HG02571 (cell line): ENCODE measurements at regions not wholly inside any gene's neighbourhood (a gene's known extent, or its start where the extent isn't known, plus 50 kb on each side); places are given as distances from the start of the nearest gene placed in this dataset.

Source experiments
- ATAC-seq: cut with Tn5 transposase; IDR thresholded peaks from one replicate; pipeline ENCODE4 v1.9.1; 2021; ENCODE audit warnings: mild to moderate bottlenecking, moderate library complexity; ENCODE audit not compliant: unreplicated experiment

DNA sequence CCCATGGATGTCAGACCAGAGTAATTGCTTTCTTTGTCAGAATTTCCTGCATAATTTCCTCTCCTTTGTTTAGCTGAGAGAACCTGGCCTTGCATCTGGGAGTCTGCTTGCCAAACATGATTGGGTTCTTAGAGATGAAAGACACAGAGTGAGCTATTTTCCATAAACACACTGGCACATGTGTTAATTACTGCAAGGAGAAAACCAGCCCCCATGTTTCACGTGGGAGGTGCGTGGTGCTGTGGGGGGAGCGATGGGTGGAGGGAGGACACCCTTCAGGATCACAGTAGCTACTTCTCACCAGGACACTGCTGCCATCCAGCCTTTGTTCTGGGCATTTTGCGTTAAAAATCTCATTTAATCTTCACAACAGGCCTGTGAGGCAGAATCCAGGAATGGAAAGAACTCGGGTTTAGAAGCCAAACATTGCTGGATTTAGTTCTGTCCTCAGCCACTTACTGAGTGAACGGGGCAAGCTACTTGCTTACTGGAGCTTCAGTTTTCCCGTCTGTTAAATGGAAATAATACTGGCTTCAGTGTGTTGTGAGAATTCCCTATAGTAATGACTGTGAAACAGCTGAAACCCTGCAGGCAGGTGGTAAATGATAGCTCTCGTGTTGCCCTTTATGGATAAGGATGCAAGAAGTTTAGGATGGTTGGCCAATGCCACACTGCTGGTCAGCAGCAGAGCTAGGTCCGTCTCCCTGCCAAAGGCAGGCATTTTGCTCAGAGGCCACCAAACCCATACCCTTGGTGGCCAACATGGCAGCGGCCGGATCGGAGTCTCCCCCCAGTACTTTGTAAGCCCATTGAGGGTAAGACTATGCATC is 100.1 kb upstream of the ASAP2 start:
- no peak for ATAC-seq

DNA sequence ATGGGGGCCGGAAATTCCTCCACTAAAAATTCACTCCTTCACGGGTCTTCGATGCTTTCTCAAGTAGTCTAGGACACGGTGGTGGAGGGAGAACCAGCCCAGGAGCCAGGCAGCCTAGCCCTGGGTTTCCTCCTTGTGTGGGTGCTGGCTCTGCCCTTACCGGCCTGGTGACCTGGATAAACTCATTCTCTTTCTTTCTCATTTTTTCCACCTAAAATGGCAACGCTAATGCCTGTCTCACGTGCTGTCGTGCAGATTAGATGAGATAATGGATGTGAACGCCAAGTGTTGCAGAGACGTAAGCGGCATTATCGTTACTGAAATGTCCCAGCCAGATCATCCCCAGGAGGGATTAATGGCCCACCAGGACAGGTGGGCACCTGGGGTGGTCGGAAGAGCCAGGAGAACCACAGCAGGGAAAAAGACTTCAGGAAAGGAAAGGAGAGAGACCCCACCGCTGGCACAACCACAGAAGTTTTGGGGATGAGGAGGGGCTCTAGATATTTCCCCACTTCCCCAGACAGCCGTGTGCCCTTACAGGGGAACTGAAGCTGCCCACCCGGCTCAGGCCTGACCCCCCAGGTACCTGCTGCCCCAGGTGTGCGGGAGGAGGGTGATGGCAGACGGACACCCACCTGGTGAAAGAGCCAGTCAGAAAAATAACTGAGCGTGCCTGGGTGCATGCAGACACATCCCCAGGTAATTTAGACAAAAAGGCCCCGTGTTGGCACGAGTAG is 100.8 kb upstream of the ASAP2 start:
- ATAC-seq, result no peak

DNA sequence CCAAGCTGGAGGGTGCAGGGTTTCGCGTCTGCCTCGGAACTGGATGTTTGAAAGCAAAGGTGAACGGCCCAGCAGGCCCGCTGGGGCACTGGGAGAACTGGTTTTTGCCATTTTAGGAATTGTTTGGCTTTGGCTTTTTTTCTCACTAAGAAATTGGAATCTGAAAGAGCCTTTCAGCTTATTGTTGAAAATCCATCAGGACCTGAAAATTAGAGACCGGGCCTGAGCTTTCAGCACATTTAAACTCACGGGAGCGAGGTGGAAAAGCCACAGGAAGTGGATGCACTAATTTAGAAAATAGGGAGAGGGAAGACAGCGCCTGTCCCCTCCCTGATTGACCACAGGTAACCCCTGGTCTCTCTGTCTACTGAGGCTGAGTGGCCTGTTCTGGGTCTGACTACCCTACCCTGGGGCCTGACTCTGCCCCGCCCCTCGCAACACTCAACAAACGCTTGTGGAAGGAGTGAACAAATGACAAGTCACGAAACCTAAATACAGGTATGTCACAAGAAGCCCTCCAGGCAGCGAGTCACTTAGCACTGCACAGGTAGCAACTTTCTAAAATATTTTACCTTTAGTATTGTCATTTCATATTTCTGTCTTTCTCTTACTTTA is 100.3 kb upstream of the MBOAT2 start:
- no peak for ATAC-seq

DNA sequence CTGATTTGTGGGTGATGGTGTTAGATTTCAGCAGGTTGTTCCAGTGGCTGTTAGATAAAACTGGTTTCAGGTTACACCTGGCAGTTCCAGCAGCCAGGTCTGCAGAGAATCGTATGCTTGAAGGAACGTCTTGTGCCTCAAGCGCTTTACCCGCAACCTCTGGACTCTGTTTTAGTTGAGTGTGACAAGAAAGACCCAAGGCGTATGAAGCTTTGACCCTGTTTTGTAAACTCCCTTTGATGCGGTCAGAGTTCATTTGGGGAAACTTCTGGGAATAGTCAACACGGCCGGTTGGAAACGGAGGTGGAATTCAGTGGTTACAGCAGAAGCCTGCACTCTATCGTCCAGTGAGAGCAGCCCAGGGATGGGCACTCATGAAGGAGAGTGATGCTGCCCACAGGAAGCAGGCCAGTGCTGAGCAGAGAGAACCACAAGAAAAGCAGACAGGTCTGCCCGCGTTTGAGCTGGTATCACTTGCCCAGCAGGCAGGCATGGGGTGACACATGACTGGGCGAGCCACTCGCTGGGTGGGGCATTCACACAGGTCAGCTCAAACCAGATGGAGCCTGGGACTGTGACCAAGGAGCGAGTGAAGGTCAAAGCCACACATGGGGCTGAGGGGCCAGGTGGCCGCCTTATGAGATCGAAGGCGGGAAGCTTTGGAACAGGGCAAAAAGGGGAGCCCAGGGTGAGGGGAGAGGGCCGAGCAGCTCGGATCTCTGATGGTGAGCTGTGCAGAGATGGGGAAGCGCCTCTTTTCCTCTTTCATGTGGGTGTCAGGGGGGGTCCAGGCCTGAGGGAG is 99.6 kb upstream of the MBOAT2 start:
- ATAC-seq, result no peak

DNA sequence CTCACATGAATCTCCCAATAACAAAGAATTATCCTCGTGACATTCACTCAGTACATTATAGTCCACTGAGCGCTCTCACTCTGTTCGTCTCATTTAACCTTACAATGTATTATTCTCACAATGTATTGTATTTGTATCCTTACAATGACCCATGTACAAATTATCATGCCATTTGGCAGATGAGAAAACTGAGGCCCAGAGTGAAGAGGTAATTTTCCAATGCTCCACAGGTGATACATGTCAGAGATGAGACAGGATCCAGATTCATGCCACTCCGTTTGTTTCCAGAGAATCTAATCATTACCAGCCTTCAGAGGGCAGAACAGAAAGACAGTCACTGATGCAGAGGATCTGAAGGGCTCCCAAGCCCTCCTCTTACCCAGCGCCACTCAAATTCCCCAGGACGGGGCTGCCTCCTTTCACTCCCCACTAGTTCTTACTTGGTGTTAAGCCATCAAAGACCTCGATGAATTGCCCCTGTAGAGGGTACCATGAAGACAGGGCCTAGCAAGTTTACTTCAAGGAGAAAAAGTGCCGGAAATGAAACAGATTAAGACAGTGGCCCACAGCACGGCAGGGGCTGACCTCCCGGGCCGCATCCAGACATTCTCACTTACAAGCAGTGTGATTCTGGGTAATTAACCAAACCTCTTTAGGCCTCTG is 98.4 kb upstream of the MBOAT2 start:
- no peak for ATAC-seq

DNA sequence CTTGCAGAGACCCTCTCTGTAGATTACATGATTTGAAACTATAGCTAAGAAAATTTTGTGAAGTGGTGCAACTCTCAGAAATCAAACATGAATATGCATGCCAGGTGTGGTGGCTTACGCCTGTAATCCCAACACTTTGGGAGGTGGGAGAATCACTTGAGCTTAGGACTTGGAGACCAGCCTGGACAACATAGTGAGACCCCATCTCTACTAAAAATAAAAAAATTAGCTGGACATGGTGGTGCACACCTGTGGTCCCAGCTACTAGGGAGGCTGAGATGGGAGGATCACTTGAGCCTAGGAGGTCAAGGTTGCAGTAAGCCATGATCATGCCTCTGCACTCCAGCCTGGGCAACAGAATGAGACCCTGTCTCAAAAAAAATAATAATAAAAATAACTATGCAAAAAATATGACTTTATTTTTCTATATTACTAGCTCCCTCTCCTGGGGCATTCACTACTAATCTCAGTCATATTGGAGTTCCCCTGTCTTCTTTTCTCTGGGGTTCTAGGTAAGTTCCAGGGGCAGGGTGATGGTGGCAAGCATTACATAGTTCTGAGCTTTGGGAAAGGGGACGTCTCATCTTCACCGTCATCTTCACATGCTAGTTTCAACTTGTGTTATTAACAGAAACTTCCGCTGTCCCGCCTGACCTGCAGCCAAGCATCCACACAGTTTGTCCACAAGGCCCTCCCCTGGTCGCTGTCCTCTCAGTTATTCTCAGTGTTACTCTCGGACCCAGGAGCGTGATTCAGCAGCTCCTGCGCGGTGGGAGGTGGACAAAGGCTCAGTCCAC is 96.8 kb upstream of the MBOAT2 start:
- no peak for ATAC-seq

DNA sequence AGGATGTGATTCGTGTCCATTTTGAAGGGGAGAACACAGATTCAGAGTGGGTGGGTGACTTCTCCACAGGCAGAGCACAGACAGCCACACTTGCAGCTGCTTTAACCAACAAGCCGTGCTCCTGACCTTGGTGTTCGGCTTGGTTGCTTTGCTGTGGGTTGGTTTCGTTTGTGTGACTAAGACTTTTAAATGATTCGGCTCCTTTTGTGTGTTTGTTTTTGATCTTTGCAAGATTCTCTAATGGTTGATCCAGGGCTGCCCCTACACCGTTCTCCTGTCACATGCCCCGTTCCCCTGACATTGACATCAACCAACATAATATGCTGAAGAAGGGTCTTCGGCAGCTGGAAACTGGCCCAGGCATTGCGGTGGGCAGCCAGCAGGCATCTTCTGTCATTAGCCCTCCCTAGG is 95.9 kb upstream of the MBOAT2 start:
- ATAC-seq, result peak; percentile 53

DNA sequence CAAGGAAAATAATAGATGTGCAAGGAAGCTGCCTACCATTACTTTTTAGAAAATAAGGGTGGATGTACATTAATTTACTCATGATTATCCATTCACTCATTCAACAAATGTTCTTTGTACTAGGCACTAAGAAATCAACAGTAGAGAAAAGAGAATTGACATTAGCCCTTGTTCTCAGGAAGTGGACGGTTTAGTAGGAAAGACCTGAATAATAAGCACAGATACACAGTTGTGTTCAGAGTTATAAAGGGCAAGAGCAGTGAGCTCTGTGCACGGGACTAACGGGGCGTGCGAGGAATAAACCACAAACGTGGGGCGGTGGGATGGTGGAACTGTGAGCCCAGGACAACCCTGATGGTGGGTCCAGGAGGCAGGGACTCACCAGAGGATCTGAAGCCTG is 94.4 kb upstream of the MBOAT2 start:
- no peak for ATAC-seq

DNA sequence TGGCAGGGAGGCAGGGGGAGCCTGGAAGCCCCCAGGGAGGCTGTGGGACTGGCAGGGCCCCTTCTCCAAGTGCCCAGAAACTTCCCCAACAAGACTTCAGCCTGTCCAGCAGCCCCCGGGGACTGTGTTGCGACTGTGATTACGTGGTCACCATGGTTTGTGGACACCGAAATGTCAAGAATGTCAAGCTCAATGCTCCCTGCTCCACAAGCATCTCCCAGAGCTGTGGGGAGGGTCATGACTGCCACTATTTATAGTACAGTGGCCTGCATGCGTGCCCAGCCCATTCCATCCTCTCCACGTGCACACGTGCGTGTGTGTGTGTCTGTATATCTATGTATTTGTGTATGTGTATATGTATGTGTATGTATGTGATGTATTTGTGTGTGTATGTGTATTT is 93.8 kb upstream of the MBOAT2 start:
- ATAC-seq, result no peak

DNA sequence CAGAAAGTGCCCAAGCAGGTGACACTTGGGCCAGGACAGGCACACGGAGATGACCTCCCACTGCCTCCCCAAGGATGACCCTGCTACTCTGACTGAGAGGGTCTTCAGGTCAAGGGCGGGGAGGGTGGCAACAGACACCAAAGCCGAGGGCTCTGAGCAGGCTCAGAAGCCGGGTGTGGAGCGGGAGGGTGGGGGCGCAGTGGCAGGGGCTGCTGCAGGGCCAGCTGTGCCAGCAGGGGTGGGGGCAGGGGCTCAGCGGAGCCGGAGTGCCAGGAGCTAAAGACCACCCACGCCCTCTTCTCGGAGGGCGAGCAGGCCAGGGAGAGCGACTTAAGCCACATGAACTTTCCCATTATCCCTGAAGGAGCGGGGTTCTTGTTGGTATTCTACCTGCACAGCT is 93.3 kb upstream of the MBOAT2 start:
- ATAC-seq, result no peak

DNA sequence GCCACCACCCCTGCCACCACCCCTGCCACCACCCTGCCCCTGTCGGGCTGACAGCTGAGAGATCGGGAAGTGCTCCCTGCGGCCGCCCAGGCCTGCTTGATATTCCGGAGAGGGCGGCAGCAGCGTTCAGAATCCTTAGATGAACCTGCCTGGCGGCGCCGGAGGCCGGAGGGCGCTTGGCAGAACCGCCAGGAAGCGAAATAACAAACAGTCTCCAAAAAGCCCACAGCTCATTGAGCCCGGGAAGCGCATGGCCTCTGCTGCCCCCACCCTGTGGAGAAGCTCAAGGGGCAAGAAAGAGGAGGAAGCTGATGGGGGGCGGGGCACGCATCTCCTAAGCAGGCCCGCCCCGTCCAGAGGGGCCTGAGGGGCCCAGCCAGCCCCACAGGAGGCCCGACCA is 92.2 kb upstream of the MBOAT2 start:
- no peak for ATAC-seq

DNA sequence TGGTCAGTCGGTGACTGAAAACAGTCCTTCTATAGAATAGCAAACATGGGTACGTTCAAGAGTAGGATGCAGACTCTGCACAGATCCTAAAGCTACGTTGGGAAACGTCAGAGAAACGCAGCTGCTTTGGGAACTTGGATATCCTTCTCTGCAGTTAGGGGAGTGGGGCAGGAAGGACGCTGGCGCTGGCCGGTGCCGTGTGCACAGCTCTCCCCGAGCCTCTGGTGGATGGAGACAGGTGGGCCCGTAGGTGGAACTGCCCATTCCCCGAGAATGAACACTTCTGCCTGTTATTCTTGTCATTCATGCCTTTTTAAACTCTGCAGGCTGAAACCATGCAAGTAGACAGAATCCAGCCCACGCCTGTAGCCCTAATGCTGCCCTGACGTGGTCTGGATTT is 91.7 kb upstream of the MBOAT2 start:
- no peak for ATAC-seq

DNA sequence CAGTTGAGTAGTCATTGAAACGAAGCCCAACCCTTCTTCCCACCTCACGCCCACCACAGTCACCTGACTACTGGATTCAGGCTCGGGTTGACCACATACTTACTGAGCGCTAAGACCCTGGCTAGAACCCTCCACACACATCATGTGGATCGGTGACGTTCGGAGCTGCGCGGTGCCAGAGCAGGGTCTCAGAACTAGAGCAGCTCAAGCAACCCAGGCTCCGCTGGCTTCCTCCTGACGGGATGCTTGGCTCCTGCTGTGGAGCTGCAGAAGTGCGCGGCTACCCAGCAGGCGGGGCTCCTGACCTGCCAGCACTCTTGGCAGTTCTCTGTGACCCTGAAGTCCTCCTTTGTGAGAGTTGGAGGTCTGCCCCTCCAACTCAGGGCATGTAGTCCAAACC is 90.6 kb upstream of the MBOAT2 start:
- ATAC-seq, result no peak

DNA sequence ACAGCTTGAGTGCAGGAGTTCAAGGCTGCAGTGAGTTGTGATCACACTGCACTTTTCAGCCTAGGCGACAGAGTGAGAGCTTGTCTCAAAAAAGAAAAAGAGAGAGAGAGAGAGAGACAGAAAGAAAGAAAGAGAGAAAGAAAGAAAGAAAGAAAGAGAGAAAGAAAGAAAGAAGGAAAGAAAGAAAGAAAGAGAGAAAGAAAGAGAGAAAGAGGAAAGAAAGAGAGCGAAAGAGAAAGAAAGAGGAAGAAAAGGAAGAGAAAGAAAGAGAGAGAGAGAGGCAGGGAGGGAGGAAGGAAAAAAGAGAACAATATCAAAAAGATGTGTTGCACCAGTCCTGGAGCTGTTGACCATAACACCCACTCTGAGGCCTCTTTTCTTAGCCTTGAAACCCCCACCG is 89.8 kb upstream of the MBOAT2 start:
- no peak for ATAC-seq

DNA sequence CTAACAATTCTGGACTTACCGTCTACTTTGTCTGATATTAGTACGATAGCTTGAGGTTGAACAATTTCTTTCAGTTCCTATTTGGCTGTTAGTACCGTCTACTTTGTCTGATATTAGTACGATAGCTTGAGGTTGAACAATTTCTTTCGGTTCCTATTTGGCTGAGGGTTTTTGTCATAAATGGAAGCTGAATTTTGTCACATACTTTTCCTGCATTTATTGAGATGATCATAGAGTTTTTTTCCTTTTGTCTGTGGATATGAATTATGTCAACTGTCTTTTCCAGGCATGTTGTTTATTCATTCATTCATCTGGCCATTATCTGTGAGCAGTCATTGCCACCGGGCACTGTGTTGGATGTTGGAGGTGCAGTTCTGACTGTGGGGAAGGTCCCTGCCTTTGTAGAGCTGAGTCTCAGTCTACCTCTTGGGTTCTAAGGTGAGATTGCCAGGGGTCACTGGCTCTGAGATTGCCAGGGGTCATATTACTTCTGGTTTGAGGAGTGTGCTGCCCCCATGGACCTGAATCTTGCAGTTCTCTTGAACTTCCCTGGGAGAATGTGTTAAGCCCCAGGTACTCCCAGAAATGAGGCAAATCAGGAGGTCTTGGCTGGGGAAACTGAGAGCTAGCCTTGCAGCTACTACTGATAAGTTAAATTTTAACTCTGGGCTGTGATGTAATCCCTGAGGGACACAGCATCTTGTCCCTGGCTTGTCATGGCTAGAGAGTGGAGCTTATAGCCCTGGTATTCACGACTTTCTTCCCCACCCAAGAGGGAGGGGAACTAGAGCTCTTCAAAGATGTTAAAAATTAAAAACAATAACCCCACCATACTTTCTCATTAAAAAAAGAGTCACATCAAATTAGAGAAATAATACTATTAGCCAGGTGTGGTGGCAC is 89.1 kb upstream of the MBOAT2 start:
- peak; percentile 78 for ATAC-seq

DNA sequence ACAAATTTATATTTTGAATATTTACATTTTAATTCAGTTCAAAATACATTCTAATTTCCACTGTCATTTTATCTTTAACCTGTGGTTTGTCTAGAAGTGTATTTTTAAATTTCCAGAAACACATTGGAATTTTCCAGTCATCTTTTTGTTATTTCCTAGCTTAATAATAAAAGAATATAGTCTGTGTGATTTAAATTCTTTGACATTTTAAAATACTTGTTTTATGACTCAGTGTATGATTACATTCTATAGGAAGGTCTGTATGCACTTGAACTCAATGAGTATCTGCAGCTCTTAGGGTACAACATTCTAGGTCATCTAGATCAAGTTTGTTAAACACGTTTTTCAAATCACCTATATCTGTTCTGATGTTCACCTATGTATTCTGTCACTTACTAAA is 88.3 kb upstream of the MBOAT2 start:
- ATAC-seq, result no peak

DNA sequence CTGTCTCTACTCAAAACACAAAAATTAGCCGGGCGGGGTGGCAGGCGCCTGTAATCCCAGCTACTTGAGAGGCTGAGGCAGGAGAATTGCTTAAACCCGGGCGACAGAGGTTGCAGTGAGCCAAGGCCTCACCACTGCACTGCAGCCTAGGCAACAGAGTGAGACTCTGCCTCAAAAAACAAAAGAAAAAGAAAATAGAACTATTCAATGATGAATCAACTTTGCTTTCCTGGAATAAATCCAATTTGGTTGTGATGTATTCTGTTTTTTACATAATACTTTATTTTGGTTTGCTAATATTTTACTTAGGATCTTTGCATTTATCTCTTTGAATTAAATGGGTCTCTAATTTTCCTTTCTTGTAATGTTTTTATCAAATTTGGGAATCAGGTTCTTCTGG is 86.3 kb upstream of the MBOAT2 start:
- no peak for ATAC-seq

DNA sequence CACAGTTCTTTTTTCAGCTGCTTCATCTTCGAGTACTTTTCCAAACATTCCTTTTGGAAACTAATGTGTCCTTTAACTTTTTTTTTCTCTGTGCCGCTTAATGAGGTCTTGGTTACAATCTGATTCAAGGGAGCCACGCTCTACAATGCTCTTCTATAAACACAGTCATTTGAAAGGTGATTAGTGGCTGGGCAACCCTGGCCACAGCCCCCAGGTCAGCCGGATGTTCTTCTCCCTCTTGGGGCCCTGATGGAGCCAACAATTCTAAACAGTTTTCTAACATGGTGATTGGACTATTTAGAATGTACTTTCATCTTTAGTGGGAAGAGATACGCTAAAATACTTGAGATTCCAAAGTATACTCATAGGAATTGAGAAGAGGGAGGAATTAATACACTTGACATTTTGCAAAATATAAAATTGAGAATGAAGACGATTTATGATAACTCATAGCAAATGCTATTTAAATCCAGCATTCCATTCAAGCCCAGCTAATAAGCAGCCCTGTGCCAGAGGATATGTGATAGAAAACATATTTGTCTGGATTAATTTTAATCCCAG is 83.7 kb upstream of the MBOAT2 start:
- no peak for ATAC-seq

DNA sequence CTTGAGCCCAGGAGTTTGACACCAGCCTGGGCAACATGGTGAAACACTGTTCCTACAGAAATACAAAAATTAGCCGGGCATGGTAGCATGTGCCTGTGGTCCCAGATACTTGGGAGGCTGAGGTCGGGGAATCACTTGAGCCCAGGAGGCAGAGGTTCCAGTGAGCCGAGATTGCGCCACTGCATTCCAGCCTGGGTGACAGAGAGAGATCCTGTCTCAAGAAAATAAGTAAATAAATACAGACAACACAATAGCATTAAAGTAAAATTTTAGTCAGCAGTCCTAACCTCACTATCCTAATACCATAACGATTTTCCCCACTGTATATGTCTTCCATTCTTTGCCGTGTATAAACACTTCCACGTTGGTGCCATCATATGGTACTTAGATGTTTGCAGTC is 83.0 kb upstream of the MBOAT2 start:
- no peak for ATAC-seq
